Testis (tissue), 2 donors: ENCODE measurements at regions not wholly inside any gene's neighbourhood (a gene's known extent, or its start where the extent isn't known, plus 50 kb on each side); places are given as distances from the start of the nearest gene placed in this dataset.

Experiments used
- CTCF ChIP-seq, 3 experiments: fragments of 450-650 bp in 2 of 3; fragments of 200-600 bp in 1 of 3; sonication (generic) in 1 of 3; IDR thresholded peaks; one replicate each; pipeline ENCODE4 v1.5.1; 2016 to 2019; ENCODE audit warnings: antibody characterized with exemption in 3 of 3, mild to moderate bottlenecking in 2 of 3, moderate library complexity in 1 of 3
- POLR2A ChIP-seq: fragments of 450-650 bp; IDR thresholded peaks from one replicate; pipeline ENCODE4 v1.6.1; 2017; ENCODE audit warnings: antibody characterized with exemption, mild to moderate bottlenecking, moderate library complexity

GRCh38 chr3:38960042-38960622, 91.6 kb downstream of the SCN11A start:
- TF ChIP-seq CTCF (IDR thresholded peaks at IDR 0.05) (no peak), POLR2A (no peak)
